ENCODE measurements at regions not wholly inside any gene's neighbourhood (a gene's known extent, or its start where the extent isn't known, plus 50 kb on each side); places are given as distances from the start of the nearest gene placed in this dataset.
"Not testable (repeated sequence)": the region's sequence is repeated elsewhere in the genome, so short reads cannot be mapped to it uniquely, and the experiment has no call there.

DNA sequence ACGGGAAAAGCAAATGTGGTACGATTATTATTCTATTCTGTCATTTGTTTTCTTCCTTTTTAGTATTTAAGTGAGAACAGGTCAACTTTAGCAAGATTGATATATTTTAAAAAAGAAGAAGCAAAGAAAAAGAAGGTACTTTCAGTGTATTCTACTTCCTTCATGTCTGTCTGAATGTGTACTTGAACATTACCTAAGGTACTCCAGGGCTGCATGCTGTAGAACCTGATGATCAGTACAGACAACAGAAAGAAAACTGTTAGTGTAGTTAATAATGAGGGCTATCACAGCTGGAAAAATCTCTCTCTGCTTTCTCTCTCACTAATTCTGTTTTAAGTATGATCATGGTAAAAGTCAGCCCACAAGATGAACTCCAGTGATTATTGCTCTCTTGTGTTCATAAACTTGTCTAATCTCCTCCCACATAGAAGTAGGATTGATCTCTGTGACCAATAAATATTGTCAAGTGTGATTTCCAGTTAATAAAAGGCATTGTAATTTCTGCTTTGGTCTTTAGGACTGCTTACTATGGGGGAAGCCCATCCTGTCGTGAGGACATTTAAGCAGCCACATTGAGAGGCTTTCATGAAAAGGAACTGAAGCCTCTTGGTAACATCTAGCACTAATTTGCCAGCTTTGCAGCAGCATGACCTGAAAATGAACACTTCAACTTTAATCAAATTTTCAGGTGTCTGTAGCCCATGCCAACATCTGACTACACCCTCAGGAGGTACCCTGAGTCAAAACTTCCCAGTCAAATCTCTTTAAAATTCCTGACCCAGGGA is 864.0 kb upstream of the ACO1 start:
- in situ Hi-C loops (cut with HindIII; ENCODE audit: low sequenced_read_pairs) = no loop called here

DNA sequence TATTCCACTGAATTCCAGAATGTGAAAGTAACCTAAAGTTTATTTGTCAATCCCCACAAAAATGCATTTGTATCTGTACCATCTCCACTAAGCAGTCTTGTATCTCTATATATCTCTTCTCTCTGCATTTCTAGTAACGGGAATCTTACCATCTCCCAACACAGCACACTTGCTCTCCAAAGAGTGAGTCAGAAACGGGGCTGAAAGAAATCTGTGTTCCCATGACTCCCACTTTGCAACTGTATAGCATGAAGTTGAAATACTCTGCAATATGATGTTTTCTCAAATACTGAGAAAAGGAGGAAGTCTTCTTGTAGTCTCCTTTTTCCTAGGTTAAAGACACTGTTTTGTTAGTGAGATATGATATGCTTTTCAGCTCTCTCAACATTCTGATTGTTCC is 848.8 kb upstream of the ACO1 start:
- in situ Hi-C loops (cut with HindIII; ENCODE audit: low sequenced_read_pairs) = no loop called here

- in situ Hi-C loops (cut with HindIII; ENCODE audit: low sequenced_read_pairs) = no loop called here
Measured at GRCh38 chr9:31536471-31536870, 848.0 kb upstream of the ACO1 start.

DNA sequence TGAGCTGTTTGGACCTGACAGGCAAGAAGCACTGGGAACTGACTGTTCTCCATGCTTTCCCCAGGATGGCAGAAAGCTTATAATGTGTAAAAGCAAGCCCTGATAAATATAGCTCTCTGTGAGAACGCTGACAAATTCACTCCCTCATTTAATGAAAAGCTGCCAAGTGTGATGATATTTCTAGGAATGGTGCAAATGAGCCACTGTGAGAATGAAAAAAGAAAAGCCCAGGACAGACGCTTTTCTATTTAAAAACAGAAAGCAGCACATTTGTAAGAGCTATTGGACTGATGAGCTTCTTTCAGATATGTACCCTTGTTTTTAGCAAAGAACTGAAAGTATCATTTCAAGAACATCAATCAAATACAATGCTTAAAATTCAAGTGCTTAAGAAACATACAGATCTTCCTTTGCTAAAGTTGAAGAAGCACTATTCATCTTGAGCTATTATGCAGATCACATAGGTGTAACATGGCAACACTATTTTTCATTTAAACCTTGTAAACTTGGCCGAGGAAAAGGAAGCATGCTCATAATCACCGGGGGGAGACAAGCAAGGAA is 842.6 kb upstream of the ACO1 start:
- in situ Hi-C loops (cut with HindIII; ENCODE audit: low sequenced_read_pairs) = no loop called here

DNA sequence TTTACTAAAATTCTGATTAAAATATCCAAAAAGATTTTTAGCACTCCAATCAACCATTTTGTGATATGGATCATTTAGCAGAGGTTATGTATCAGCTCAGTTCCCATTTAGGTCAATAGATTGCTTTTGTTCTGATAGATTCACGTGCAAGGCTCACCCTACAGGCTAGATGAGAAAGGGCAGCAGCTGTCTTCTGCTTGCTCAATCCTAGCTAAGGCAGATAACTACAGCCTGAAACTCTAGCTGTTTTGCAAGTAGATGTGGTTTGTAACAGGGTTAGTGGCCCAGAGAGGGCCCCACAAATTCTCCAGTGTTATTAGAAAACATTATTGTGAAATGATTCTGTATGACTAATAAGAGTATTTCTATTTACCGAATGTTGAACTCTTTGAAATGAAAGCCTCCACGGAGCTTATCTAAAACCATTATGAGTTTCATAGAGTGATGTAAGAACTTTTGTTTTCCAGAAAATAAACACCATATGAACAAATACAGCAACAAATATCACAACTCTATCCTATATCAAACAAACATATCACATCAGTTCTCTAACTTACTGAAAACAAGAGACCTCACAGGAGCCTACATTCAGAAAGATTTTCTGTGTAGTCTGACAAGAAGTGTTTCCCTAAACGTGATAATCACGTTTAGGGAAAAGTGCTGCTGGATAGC is 841.9 kb upstream of the ACO1 start:
- in situ Hi-C loops (cut with HindIII; ENCODE audit: low sequenced_read_pairs) = no loop called here

DNA sequence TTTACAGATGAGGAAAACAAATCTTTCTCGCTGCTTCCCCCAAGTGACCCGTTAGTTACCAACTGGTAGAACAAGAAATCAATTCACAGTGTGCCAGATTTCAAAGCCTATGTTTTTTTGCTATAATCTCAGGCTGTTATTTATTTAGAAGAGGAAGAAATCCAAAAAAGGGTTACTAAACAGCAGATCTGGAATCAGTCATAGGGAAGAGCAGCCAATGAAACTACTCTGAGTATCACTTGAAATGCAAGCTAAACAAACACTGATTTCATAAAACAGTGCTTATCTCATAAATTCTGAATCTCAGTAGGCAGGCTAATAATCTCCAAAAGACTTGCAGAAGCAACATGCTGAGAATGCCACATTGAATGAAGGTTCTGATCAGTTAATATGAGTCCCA is 829.5 kb upstream of the ACO1 start:
- in situ Hi-C loops (cut with HindIII; ENCODE audit: low sequenced_read_pairs) = no loop called here

- in situ Hi-C loops (cut with HindIII; ENCODE audit: low sequenced_read_pairs) = no loop called here
Measured at GRCh38 chr9:31556667-31557463, 827.6 kb upstream of the ACO1 start.

GRCh38 chr9:31572190-31572589 is 812.3 kb upstream of the ACO1 start:
- in situ Hi-C loops (cut with HindIII; ENCODE audit: low sequenced_read_pairs) = not testable (repeated sequence)

DNA sequence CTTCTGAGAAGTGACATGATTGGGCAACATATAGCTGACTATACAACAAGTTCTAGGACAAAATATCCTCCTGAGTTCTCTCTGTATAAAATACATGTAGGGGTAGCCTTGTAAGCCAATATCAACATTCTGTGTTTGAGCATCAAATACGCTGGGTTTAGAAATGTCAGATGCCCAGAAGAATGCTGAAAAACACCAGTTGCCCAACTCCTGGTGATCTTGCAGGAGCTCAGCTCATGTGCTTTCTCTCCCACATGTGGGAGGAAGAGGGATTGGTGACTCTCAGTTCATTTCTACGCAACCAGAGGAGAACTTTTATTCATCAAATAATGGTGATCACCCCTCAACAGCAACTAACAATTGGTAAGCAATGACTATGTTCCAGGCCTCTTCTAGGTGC is 810.9 kb upstream of the ACO1 start:
- in situ Hi-C loops (cut with HindIII; ENCODE audit: low sequenced_read_pairs) = no loop called here

DNA sequence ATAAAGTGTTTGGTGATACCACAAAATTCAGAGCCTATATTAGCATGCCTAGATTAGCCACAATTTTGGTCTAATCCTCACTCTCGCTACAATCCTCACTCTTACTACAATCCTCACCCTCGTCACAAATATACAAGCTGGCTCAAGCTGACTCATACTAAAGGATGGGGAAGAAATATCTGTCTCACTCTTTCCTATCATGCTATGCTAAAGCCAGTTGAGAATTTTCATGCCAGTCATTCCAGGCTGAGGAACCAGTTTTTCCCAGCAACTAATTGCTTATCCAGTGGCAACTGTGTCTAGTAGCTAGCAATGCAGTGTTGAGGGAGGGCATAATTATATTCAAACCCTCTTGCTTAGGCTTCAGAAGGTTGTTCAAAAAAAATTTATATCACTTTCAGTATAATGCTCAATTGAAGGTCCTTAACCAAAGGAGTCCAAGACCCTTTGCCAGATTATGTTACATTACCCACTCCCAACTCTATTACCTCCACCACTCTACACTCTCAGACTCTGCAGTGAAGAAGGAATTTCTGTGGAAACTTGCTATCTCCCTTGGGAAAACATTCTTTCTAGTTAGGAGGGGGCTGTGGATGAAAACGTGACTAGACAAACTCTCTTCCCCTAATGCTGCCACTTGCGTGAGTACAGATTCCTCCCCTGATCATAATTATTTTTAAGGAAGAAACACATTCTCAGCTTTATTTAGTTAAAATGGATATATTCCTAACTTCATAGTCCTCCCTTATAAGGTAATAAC is 810.3 kb upstream of the ACO1 start:
- in situ Hi-C loops (cut with HindIII; ENCODE audit: low sequenced_read_pairs) = no loop called here

DNA sequence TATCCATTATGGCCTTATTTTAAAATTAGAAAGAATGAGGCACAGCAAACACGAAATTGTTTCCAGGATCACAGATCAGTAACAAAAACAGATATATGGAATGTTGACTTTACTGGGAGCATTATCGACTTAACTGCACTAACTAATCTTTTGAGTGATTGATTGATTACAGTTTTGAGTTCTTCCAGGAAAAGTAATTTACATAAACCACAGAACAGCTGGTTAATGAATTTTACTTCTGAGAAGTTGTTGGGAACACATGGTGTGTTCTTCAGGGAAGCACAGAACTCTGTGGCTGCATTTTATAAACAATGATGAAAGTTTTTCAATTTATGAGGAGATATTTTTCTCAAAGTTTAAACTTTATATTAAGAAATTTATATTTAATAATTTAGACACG is 802.4 kb upstream of the ACO1 start:
- in situ Hi-C loops (cut with HindIII; ENCODE audit: low sequenced_read_pairs) = no loop called here

DNA sequence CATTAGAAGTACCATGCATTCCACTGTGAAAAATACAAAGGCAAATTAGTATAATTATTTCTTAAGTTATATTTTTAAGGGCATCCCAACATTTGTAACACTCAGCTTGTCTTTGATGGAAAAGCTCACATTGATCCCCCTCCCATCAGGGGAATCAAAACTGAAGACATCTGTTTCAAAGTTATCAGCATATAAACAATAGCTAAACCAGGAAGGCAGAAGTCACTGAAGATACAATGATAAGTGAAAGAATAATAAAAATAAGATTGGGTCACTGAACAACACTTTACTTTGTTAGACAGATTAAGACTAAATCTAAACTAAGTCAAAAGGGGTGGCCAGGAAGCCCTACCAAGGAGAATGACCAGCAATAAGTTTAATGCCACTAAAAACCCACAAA is 801.9 kb upstream of the ACO1 start:
- in situ Hi-C loops (cut with HindIII; ENCODE audit: low sequenced_read_pairs) = no loop called here

DNA sequence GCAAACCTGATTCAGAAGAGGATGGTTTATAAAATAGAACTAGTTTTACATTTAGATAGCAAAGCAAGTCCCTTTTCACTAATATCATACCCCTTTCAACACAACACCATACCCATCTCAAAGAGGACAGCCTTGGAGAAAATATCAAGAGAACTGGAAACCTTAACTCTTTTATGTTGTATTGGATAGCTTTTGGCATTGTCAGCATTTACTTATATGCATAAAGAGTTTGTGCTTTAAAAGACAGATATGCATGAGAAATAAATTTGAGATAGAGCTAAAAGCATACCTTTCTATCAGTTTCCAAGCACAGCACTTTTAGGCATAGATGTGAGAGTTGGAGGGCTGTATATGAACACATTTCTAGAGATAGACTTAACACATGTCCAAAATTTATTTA is 799.3 kb upstream of the ACO1 start:
- in situ Hi-C loops (cut with HindIII; ENCODE audit: low sequenced_read_pairs) = no loop called here

DNA sequence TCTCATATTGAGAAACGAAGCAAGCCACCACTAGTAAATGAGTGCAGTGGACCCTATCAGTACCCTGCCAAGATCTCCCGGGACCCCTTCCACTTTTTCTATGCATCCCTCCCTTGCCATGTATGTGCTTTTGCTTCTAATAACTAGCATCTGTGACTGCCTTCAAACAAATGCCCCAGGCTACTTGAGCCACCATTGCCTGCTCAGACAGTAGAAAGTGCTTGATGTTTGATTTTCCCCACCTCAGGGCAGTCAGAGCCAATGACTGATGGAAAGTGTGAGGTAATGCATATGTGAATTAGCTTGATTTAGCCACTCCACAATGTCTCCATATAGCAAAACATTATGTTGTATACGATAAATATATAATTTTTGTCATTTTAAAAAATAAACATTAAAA is 797.3 kb upstream of the ACO1 start:
- in situ Hi-C loops (cut with HindIII; ENCODE audit: low sequenced_read_pairs) = no loop called here

DNA sequence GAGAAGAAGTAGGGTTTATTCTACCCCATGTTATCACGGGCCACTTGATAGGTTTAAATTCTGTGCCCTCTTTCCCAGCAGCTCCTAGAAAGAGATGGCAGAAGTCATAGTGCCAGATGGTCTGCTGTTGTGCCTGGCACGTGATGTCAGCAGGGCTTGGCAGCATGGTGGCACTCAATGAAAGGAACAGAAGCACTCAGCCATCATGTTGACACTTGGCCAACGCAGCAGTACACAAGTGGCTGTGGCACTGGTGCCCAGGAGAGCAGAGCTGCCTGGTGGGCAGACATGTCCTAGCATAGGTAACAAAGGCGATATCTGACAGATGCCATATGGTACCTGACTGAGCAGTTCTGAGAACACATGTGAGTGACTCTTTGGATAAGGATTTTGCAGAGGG is 796.4 kb upstream of the ACO1 start:
- in situ Hi-C loops (cut with HindIII; ENCODE audit: low sequenced_read_pairs) = no loop called here

DNA sequence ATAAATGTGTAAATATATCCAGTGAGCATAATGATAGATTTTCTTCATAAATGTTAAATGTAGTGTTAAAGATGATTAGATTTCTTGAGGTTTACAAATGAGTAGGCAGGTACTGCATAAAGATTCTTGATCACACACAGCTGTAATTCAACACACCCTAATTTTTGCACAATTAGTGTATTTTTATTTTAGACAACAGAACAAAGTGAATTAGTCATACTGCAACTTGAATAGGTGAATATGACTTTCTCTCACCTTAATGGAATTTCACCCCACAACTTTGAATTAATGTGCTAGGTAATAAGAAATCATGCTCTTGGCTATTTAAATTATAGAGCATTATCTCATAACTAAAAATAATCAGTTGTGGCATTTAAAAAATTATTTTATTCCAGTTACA is 795.7 kb upstream of the ACO1 start:
- in situ Hi-C loops (cut with HindIII; ENCODE audit: low sequenced_read_pairs) = no loop called here

DNA sequence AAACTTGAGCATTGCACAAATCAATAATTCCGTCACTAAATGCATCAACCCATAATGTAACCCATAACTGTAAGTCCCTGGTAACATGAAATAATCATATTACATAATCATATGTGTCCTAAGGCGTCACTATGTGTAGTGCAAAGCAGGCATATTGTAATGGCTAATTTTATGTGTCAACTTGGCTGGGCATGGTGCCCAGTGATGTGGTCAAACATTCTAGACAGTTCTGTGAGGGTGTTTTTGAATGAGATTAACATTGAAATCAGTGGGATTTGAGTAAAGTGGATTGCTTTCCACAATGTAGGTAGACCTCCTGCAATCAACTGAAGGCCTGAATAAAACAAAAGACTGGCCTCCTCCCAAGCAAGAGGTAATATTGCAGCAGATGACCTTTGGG is 794.4 kb upstream of the ACO1 start:
- in situ Hi-C loops (cut with HindIII; ENCODE audit: low sequenced_read_pairs) = no loop called here

GRCh38 chr9:31597086-31597485 is 787.4 kb upstream of the ACO1 start:
- in situ Hi-C loops (cut with HindIII; ENCODE audit: low sequenced_read_pairs) = not testable (repeated sequence)

- in situ Hi-C loops (cut with HindIII; ENCODE audit: low sequenced_read_pairs) = no loop called here
Measured at GRCh38 chr9:31597977-31598376, 786.5 kb upstream of the ACO1 start.

DNA sequence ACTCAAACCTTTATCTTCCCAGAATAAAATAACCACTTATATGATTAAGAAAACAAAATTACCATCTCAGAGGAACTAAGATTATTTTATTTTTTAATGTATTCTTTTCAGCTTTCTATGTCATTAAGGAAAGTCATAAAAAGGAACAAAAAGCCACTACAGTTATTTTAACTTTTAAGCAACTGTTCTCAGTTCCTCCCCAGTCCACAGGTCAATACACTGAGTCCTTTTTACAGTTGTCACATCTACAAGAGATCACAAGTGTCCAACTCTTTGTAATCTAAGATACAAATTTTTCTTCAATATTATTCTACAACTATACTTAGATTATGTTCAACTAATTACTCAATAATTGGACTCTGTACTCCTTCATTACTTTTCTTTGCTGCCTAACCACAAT is 782.8 kb upstream of the ACO1 start:
- in situ Hi-C loops (cut with HindIII; ENCODE audit: low sequenced_read_pairs) = no loop called here

- in situ Hi-C loops (cut with HindIII; ENCODE audit: low sequenced_read_pairs) = no loop called here
Measured at GRCh38 chr9:31604531-31604930, 779.9 kb upstream of the ACO1 start.

All from DLD1 (cell line).